WI38 (cell line): ENCODE measurements at regions not wholly inside any gene's neighbourhood (a gene's known extent, or its start where the extent isn't known, plus 50 kb on each side); places are given as distances from the start of the nearest gene placed in this dataset.

Experiments
- H3K4me3 ChIP-seq: 2 replicates; pipeline ENCODE4 v1.5.1; 2011; ENCODE audit warnings: low read depth, mild to moderate bottlenecking, control low read depth, low read length
- TF ChIP-seq, protein P1 (sequence below): IDR thresholded peaks from 2 replicates; pipeline ENCODE4 v1.5.1; 2012; ENCODE audit warnings: low read depth, mild to moderate bottlenecking, control low read depth, low read length

DNA sequence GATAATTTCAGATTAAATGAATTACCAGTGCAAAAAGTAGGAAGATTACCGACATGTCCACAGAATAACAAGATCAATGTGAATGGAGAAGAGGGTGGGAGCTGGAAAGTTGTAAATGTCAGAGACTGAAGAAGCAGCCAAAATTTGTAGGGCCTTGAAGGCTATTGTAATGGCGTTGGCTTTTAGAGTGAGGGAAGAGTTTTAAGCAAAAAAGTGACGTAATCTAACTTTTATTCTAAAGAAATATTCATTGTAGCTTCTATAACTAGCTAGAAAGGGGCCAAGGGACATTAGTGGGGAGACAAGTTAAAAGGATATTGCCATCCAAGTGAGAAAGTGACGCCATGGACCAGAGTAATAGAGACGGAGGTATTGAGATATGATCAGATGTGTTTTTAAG lies 63.3 kb upstream of the PCDH7 start:
- TF ChIP-seq, protein P1, sequence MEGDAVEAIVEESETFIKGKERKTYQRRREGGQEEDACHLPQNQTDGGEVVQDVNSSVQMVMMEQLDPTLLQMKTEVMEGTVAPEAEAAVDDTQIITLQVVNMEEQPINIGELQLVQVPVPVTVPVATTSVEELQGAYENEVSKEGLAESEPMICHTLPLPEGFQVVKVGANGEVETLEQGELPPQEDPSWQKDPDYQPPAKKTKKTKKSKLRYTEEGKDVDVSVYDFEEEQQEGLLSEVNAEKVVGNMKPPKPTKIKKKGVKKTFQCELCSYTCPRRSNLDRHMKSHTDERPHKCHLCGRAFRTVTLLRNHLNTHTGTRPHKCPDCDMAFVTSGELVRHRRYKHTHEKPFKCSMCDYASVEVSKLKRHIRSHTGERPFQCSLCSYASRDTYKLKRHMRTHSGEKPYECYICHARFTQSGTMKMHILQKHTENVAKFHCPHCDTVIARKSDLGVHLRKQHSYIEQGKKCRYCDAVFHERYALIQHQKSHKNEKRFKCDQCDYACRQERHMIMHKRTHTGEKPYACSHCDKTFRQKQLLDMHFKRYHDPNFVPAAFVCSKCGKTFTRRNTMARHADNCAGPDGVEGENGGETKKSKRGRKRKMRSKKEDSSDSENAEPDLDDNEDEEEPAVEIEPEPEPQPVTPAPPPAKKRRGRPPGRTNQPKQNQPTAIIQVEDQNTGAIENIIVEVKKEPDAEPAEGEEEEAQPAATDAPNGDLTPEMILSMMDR, result no peak
- no peak overlapping the region for H3K4me3 ChIP-seq

GRCh38 chr4:30667919-30668318 lies 52.2 kb upstream of the PCDH7 start:
- TF ChIP-seq, protein P1, result no peak
- H3K4me3 ChIP-seq, result no peak overlapping the region

DNA sequence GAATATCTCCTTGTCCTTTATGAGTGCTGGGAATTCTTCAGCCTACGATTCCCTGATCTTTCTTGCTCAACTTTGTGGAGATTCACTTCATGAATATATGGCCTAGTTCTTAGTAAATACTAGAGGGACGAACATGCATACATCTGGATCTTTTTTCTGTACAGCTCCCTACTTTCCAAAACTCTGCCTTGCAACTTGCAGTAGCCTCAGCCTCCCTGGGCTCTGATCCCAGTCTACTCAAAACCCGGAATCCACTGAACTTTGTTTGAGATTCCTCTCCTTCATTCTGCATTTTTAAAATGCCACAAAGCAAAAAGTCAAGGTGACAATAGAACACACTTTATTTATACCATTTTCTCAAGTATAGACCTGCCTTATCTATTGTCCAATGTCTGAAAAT lies 50.0 kb upstream of the PCDH7 start:
- no peak overlapping the region for H3K4me3 ChIP-seq
- TF ChIP-seq, protein P1, result no peak
